ENCODE measurements at regions not wholly inside any gene's neighbourhood (a gene's known extent, or its start where the extent isn't known, plus 50 kb on each side); places are given as distances from the start of the nearest gene placed in this dataset.

DNA sequence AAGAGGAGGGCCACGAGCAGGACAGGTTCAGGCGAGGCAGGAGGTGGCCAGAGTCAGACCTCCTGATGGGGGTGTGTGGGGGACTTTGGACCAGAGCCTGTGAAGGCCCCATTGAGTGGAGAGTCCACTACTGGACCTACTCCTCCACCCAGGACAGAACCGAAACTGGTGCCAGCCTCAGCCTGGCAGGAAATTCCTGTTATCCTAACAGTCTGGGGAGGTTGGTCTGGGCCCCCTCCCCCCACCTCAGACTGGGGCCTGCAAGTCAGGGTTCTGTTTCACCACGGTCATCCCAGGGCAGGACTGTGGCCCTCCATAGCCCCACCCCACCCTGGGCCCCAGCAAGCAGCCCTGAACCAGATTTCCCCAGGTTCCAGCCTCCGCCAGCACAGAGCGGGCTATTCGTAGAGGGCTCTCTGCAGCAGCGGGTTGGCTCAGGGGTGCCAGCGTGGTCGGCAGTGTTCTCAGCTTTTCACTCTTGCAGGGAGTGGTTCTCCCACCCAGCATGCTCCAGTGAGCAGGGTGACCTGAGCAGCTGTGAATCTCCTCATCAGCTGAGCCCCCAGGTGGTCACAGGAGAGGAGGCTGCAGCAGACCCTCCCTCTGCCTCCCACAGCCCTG, 217.3 kb downstream of the TBC1D2B start:
- TF ChIP-seq, protein P1, sequence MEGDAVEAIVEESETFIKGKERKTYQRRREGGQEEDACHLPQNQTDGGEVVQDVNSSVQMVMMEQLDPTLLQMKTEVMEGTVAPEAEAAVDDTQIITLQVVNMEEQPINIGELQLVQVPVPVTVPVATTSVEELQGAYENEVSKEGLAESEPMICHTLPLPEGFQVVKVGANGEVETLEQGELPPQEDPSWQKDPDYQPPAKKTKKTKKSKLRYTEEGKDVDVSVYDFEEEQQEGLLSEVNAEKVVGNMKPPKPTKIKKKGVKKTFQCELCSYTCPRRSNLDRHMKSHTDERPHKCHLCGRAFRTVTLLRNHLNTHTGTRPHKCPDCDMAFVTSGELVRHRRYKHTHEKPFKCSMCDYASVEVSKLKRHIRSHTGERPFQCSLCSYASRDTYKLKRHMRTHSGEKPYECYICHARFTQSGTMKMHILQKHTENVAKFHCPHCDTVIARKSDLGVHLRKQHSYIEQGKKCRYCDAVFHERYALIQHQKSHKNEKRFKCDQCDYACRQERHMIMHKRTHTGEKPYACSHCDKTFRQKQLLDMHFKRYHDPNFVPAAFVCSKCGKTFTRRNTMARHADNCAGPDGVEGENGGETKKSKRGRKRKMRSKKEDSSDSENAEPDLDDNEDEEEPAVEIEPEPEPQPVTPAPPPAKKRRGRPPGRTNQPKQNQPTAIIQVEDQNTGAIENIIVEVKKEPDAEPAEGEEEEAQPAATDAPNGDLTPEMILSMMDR (IDR thresholded peaks at IDR 0.05 in 8 of 11, conservative IDR thresholded peaks at IDR 0.05 in 3 of 11) = no peak
- TF ChIP-seq POLR2A (IDR thresholded peaks at IDR 0.05) (no peak), POLR2AphosphoS5 (IDR thresholded peaks at IDR 0.05) (no peak)
